SKM-1 treated with dmso at 0.1 percent for 144 hours (cell line): ENCODE measurements at regions not wholly inside any gene's neighbourhood (a gene's known extent, or its start where the extent isn't known, plus 50 kb on each side); places are given as distances from the start of the nearest gene placed in this dataset.
"Not testable (repeated sequence)": the region's sequence is repeated elsewhere in the genome, so short reads cannot be mapped to it uniquely, and the experiment has no call there.

Experiments
- DNase-seq: peaks from one replicate; lab custom pipeline; 2025; ENCODE audit not compliant: unreplicated experiment; lab: John Stamatoyannopoulos, UW

- DNase-seq, result no peak
These were observed 118.3 kb downstream of the EXOC5 start for GRCh38 chr14:57150449-57150848.

- DNase-seq, result no peak
These were observed 129.5 kb downstream of the EXOC5 start for GRCh38 chr14:57139173-57139572.

GRCh38 chr14:57136669-57137328 lies 131.9 kb downstream of the EXOC5 start:
- no peak for DNase-seq

GRCh38 chr14:57127809-57128208 lies 140.9 kb downstream of the EXOC5 start:
- DNase-seq, result not testable (repeated sequence)

- no peak for DNase-seq
These were observed 146.6 kb downstream of the EXOC5 start for GRCh38 chr14:57122129-57122528.

- not testable (repeated sequence) for DNase-seq
These were observed 156.5 kb downstream of the EXOC5 start for GRCh38 chr14:57112072-57112807.

- not testable (repeated sequence) for DNase-seq
These were observed 158.3 kb downstream of the EXOC5 start for GRCh38 chr14:57110411-57110810.

- DNase-seq, result no peak
These were observed 177.6 kb downstream of the EXOC5 start for GRCh38 chr14:57091030-57091608.

- DNase-seq, result no peak
These were observed 178.8 kb downstream of the EXOC5 start for GRCh38 chr14:57089901-57090300.

- no peak for DNase-seq
These were observed 180.9 kb downstream of the EXOC5 start for GRCh38 chr14:57087841-57088240.

GRCh38 chr14:57086271-57087162 lies 182.2 kb downstream of the EXOC5 start:
- DNase-seq, result no peak

GRCh38 chr14:57085801-57086200 lies 182.9 kb downstream of the EXOC5 start:
- no peak for DNase-seq

- no peak for DNase-seq
These were observed 183.7 kb downstream of the EXOC5 start for GRCh38 chr14:57085043-57085442.

GRCh38 chr14:57080691-57081090 lies 188.0 kb downstream of the EXOC5 start:
- DNase-seq, result no peak

GRCh38 chr14:57078054-57078453 lies 190.7 kb downstream of the EXOC5 start:
- no peak for DNase-seq

GRCh38 chr14:57073986-57074385 lies 194.7 kb downstream of the EXOC5 start:
- DNase-seq, result no peak

- DNase-seq, result no peak
These were observed 197.1 kb downstream of the EXOC5 start for GRCh38 chr14:57071639-57072038.

- DNase-seq, result no peak
These were observed 199.0 kb downstream of the EXOC5 start for GRCh38 chr14:57069702-57070101.

GRCh38 chr14:57068511-57068910 lies 200.2 kb downstream of the EXOC5 start:
- no peak for DNase-seq

- DNase-seq, result no peak
These were observed 201.7 kb downstream of the EXOC5 start for GRCh38 chr14:57066887-57067513.

- no peak for DNase-seq
These were observed 202.2 kb downstream of the EXOC5 start for GRCh38 chr14:57066463-57066862.
